B cell (primary cell): ENCODE measurements at regions not wholly inside any gene's neighbourhood (a gene's known extent, or its start where the extent isn't known, plus 50 kb on each side); places are given as distances from the start of the nearest gene placed in this dataset.

Experiments used
- CTCF ChIP-seq: fragments of 200-600 bp; IDR thresholded peaks from one replicate; pipeline ENCODE4 v1.8.0; 2022; ENCODE audit warnings: antibody characterized with exemption, mild to moderate bottlenecking
- EZH2 ChIP-seq: IDR thresholded peaks from 2 replicates; pipeline ENCODE4 v1.6.1; 2012; ENCODE audit warnings: borderline replicate concordance, low read depth, mild to moderate bottlenecking, moderate library complexity, low read length; ENCODE audit not compliant: insufficient read depth, poor library complexity, severe bottlenecking

GRCh38 chr6:120786256-120786655 is 548.0 kb downstream of the TBC1D32 start:
- no peak for TF ChIP-seq CTCF
- TF ChIP-seq EZH2, result no peak
